DND-41 (cell line): ENCODE measurements at regions not wholly inside any gene's neighbourhood (a gene's known extent, or its start where the extent isn't known, plus 50 kb on each side); places are given as distances from the start of the nearest gene placed in this dataset.

Experiments
- CTCF ChIP-seq: IDR thresholded peaks from 2 replicates; pipeline ENCODE4 v1.5.1; 2012; ENCODE audit warnings: borderline replicate concordance, low read length, moderate library complexity, mild to moderate bottlenecking; ENCODE audit not compliant: poor library complexity, severe bottlenecking; ENCODE audit errors: extremely low read depth
- EZH2 ChIP-seq: IDR thresholded peaks from 3 replicates; pipeline ENCODE4 v1.6.1; 2012; ENCODE audit warnings: borderline replicate concordance, low read depth, mild to moderate bottlenecking, moderate library complexity, low read length, inconsistent platforms; ENCODE audit not compliant: severe bottlenecking

- TF ChIP-seq CTCF: no peak
- TF ChIP-seq EZH2: no peak
Observed at GRCh38 chr5:40260361-40260760, 419.4 kb upstream of the PTGER4 start.
